Smooth muscle cell (in vitro differentiated cells): ENCODE measurements at regions not wholly inside any gene's neighbourhood (a gene's known extent, or its start where the extent isn't known, plus 50 kb on each side); places are given as distances from the start of the nearest gene placed in this dataset.

Experiments used
- DNase-seq: peaks from one replicate; lab custom pipeline; 2025; ENCODE audit not compliant: unreplicated experiment; lab: John Stamatoyannopoulos, UW
- H2AFZ ChIP-seq: fragments of 200-600 bp; sonication (generic); 2 replicates; pipeline ENCODE4 v1.6.0; 2016; ENCODE audit warnings: antibody characterized with exemption, low read depth, mild to moderate bottlenecking
- H3F3A ChIP-seq: fragments of 200-600 bp; sonication (generic); 2 replicates; pipeline ENCODE4 v1.6.0; 2017; ENCODE audit warnings: antibody characterized with exemption, low read depth
- H3K27ac ChIP-seq: fragments of 200-600 bp; sonication (generic); 2 replicates; pipeline ENCODE4 v1.5.1; 2016; ENCODE audit warnings: low read depth, mild to moderate bottlenecking
- H3K27me3 ChIP-seq: fragments of 200-600 bp; sonication (generic); 2 replicates; pipeline ENCODE4 v1.6.1; 2016; ENCODE audit warnings: low read depth, mild to moderate bottlenecking
- H3K36me3 ChIP-seq: fragments of 200-600 bp; sonication (generic); 2 replicates; pipeline ENCODE4 v1.5.1; 2016; ENCODE audit warnings: low read depth
- H3K4me1 ChIP-seq: fragments of 200-600 bp; sonication (generic); 2 replicates; pipeline ENCODE4 v1.5.1; 2016; ENCODE audit warnings: low read depth
- H3K4me2 ChIP-seq: fragments of 200-600 bp; sonication (generic); 2 replicates; pipeline ENCODE4 v1.6.0; 2016; ENCODE audit warnings: mild to moderate bottlenecking
- H3K4me3 ChIP-seq: fragments of 200-600 bp; sonication (generic); 2 replicates; pipeline ENCODE4 v1.5.1; 2016; ENCODE audit warnings: mild to moderate bottlenecking
- H3K79me2 ChIP-seq: fragments of 200-600 bp; sonication (generic); 2 replicates; pipeline ENCODE4 v1.6.0; 2016; ENCODE audit warnings: low read depth, mild to moderate bottlenecking
- H3K9ac ChIP-seq: fragments of 200-600 bp; sonication (generic); 2 replicates; pipeline ENCODE4 v1.6.0; 2016; ENCODE audit warnings: low read depth
- H3K9me3 ChIP-seq: fragments of 200-600 bp; sonication (generic); replicated peaks from 2 replicates; pipeline ENCODE4 v1.5.1; 2016; ENCODE audit warnings: low read depth
- H4K20me1 ChIP-seq: fragments of 200-600 bp; sonication (generic); 2 replicates; pipeline ENCODE4 v1.6.0; 2016; ENCODE audit warnings: low read depth
- WGBS: methylation state at CpG from one replicate; pipeline ENCODE4 v1.1.7; 2016; ENCODE audit warnings: low lambda C conversion rate; 5-methylcytosine and 5-hydroxymethylcytosine counted together
- TF ChIP-seq, protein P1 (sequence below): fragments of 200-600 bp; sonication (generic); IDR thresholded peaks from 2 replicates; pipeline ENCODE4 v1.5.1; 2017; ENCODE audit warnings: borderline replicate concordance, mild to moderate bottlenecking, antibody characterized with exemption; ENCODE audit not compliant: insufficient read depth, poor library complexity, severe bottlenecking

DNA sequence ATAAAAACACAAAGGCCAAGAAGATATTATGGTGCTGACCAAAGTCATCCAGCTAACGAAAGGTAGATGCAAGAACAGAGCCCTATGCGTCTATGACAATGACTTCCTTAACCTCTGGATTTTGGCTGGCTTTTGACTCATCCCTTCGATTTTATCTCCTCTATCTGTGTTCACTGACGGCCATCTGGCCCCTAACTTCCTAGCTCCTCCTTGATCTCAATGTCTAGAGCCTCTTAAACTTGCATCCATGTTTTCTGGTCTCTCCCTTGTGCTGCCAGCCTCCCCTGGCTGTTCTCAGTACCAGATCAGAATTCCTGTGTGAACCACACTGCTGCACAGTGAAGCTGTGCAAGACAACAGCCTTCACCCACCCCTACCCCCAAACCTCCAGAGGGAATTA, 452.9 kb downstream of the UTRN start:
- TF ChIP-seq, protein P1, sequence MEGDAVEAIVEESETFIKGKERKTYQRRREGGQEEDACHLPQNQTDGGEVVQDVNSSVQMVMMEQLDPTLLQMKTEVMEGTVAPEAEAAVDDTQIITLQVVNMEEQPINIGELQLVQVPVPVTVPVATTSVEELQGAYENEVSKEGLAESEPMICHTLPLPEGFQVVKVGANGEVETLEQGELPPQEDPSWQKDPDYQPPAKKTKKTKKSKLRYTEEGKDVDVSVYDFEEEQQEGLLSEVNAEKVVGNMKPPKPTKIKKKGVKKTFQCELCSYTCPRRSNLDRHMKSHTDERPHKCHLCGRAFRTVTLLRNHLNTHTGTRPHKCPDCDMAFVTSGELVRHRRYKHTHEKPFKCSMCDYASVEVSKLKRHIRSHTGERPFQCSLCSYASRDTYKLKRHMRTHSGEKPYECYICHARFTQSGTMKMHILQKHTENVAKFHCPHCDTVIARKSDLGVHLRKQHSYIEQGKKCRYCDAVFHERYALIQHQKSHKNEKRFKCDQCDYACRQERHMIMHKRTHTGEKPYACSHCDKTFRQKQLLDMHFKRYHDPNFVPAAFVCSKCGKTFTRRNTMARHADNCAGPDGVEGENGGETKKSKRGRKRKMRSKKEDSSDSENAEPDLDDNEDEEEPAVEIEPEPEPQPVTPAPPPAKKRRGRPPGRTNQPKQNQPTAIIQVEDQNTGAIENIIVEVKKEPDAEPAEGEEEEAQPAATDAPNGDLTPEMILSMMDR, result no peak
- no peaks in the 10 kb centered on the region for H3K36me3 ChIP-seq
- no peak for DNase-seq
- H3K9ac ChIP-seq, result no peak overlapping the region
- no peak overlapping the region for H3K4me3 ChIP-seq
- 57% methylated on average over 4 of the region's 4 CpGs for WGBS
- no peaks in the 10 kb centered on the region for H3K27me3 ChIP-seq
- no peak overlapping the region for H3K4me2 ChIP-seq
- H3K9me3 ChIP-seq, result no peaks in the 10 kb centered on the region
- H2AFZ ChIP-seq, result no peak overlapping the region
- no peaks in the 10 kb centered on the region for H4K20me1 ChIP-seq
- H3F3A ChIP-seq, result no peaks in the 10 kb centered on the region
- no peak overlapping the region for H3K27ac ChIP-seq
- no peaks in the 10 kb centered on the region for H3K4me1 ChIP-seq
- H3K79me2 ChIP-seq, result no peaks in the 10 kb centered on the region

DNA sequence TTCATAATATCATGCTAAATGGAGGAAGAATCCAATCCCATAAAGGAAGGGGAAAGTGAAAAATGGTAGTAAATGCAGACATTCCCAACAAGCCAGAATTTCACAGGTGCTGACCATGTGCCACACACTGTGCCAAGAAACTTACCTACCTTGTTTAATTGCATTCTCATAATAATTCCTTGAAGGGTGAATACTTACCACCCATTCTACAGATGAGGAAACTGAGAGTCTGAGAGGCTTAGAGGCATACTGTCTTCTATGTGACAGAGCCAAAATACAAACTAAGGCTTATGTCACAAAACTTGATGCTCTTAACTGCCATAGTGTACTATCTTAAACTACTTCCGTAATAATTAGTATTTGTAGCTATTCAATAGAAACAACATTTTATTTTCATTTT, 454.7 kb downstream of the UTRN start:
- no peaks in the 10 kb centered on the region for H4K20me1 ChIP-seq
- no peaks in the 10 kb centered on the region for H3K9me3 ChIP-seq
- H3K79me2 ChIP-seq, result no peaks in the 10 kb centered on the region
- no peak overlapping the region for H3K9ac ChIP-seq
- no peaks in the 10 kb centered on the region for H3F3A ChIP-seq
- no peak overlapping the region for H3K27ac ChIP-seq
- 97% methylated on average over 1 of the region's 1 CpG for WGBS
- no peak overlapping the region for H3K4me2 ChIP-seq
- no peak overlapping the region for H3K4me3 ChIP-seq
- TF ChIP-seq, protein P1, result no peak
- no peak for DNase-seq
- no peaks in the 10 kb centered on the region for H3K27me3 ChIP-seq
- no peaks in the 10 kb centered on the region for H3K36me3 ChIP-seq
- H2AFZ ChIP-seq, result no peak overlapping the region
- H3K4me1 ChIP-seq, result peaks cover 3% of the 10 kb centered on the region

DNA sequence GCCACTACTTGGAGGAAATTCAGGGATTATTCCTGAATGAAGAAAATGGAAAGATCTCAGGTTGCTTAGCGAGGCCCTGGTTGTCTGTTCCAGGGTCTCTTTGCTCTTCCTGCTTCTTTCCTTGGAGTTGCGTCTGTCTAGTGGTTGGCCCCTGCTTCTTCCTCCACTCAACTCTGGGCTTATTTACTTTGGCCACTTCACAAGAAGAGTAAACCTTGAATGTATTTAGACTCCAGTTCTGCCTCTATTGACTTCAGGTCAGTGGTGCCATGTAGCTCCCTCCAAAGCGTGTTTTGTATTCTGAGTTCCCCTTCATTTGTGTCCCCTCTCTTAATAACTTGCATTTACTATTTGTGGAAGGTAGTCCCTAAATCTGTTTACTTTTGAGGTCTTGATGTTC, 456.5 kb downstream of the UTRN start:
- Histone ChIP-seq H3K9ac (no peak overlapping the region), H3K9me3 (no peaks in the 10 kb centered on the region), H3K4me2 (no peak overlapping the region), H3F3A (no peaks in the 10 kb centered on the region), H3K27me3 (no peaks in the 10 kb centered on the region), H3K27ac (no peak overlapping the region), H3K4me3 (no peak overlapping the region), H3K36me3 (no peaks in the 10 kb centered on the region), H3K4me1 (peaks cover 6% of the 10 kb centered on the region), H2AFZ (no peak overlapping the region), H4K20me1 (no peaks in the 10 kb centered on the region), H3K79me2 (no peaks in the 10 kb centered on the region)
- DNase-seq, result no peak
- WGBS, result 89% methylated on average over 3 of the region's 3 CpGs
- TF ChIP-seq, protein P1, result no peak

DNA sequence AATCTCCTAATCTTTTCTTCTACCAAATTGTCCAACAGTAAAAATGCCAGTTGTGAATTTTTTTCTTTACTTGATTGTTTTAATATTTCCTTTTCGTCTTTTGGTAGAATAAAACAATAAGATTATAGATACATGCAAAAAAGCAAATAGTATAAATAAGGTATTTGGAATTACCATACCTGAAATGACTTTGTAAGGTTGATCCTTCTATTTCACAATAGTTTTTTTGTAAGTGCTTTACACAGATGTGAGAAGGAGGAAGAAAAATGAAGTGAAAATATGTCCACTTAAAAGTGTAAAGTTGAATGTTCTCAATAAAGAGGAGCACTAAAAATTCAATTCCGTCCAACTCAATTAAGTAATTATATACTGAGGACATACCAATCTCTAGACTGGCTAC, 457.6 kb downstream of the UTRN start:
- no peaks in the 10 kb centered on the region for H3K27me3 ChIP-seq
- no peaks in the 10 kb centered on the region for H3K36me3 ChIP-seq
- no peaks in the 10 kb centered on the region for H3K9me3 ChIP-seq
- no peaks in the 10 kb centered on the region for H3K79me2 ChIP-seq
- no peak for DNase-seq
- no peak overlapping the region for H2AFZ ChIP-seq
- peaks cover 6% of the 10 kb centered on the region for H3K4me1 ChIP-seq
- no peaks in the 10 kb centered on the region for H4K20me1 ChIP-seq
- H3K9ac ChIP-seq, result no peak overlapping the region
- TF ChIP-seq, protein P1, result no peak
- WGBS, result 94% methylated on average over 2 of the region's 2 CpGs
- H3K27ac ChIP-seq, result no peak overlapping the region
- no peaks in the 10 kb centered on the region for H3F3A ChIP-seq
- H3K4me2 ChIP-seq, result no peak overlapping the region
- no peak overlapping the region for H3K4me3 ChIP-seq
